ENCODE measurements at regions not wholly inside any gene's neighbourhood (a gene's known extent, or its start where the extent isn't known, plus 50 kb on each side); places are given as distances from the start of the nearest gene placed in this dataset.

DNA sequence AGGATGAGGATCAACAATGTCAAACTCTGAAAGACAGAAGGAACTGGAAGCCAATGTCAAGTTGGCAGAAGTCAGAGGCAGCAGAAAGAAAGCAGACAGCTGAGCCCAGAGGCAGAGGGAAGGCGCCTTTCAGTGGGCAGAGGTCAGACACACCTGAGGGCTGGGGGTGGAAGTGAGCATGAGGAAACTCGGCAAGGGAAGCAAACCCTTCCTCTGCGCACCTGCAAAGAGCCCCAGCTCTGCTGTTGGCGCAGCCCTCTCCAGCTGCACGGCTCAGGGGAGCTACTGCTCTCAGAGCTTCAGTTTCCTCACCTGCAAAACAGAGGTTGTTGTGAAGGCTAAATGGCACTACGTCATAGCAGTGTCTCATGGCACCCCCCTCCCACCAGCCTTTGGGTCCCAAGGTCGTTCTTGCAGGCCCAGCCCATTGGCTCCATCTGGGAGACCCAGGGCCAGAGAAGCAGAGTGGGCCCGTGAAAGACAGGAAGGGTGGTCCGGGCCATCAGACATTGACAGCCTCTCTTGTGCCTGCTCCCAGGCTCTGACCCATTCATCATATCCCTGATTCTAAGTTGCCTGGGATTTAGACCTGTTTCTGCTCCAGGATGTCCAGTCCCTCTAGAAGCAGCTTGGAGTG, 53.3 kb upstream of the SLC6A11 start:
- DNase-seq (ENCODE audit: low spot score), result no peak

GRCh38 chr3:10763248-10763620, 52.8 kb upstream of the SLC6A11 start:
- no peak for DNase-seq (ENCODE audit: low spot score)

GRCh38 chr3:10763817-10764258, 52.2 kb upstream of the SLC6A11 start:
- no peak for DNase-seq (ENCODE audit: low spot score)

- no peak for DNase-seq (ENCODE audit: low spot score)
These were observed 51.6 kb upstream of the SLC6A11 start for GRCh38 chr3:10764259-10765051.

DNA sequence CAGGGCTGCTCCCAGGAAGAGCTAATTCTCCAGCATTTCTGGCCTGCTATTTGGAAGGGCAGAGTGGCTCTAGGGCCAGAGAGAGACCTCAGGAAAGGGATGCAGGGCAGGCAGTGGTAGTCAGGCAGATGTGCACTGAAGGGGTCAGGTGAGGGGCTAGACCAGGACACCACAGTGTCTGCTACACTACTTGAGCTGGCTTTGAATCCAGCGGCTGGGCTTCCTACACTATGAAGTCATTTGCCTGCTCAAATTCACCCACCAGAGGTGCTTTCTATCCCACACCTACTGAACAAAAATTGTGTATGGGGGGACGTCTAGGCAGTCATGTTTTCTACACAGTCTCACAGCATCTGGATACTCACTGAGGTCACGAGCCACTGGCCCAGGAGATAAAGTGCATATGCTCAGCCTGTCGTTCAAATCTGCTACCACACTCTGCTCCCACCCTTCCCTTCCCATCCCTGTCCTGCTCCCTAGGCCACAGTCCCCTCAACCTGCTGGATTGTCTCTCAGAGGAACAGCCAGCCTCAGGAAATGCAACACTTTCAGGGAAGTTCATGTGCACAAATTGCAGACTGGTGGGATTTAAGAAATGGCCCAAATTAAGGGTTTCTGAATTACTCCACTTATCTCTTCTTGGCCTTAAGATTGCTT, 49.9 kb upstream of the SLC6A11 start:
- no peak for DNase-seq (ENCODE audit: low spot score)

Measured in umbilical cord (tissue), 1 donor.